ENCODE measurements at regions not wholly inside any gene's neighbourhood (a gene's known extent, or its start where the extent isn't known, plus 50 kb on each side); places are given as distances from the start of the nearest gene placed in this dataset.

- TF ChIP-seq EZH2 (IDR thresholded peaks at IDR 0.05; ENCODE audit: low read depth) (no peak), CTCF (conservative IDR thresholded peaks at IDR 0.05) (no peak)
- H3K4me3 ChIP-seq = no peak overlapping the region
- no TSS peak for BruUV-seq (replicated peaks)
- H3F3A ChIP-seq (ENCODE audit: insufficient read depth, low read depth) = no peaks in the 10 kb centered on the region
- CTCF ChIA-PET = no interaction called here
- POLR2A ChIA-PET (ENCODE audit: unreplicated experiment) = no interaction called here
- no peaks in the 10 kb centered on the region for H3K79me2 ChIP-seq (ENCODE audit: low read depth)
- no peak overlapping the region for H3K27ac ChIP-seq
- no peak for DNase-seq
- no peak overlapping the region for H2AFZ ChIP-seq
- H3K9me3 ChIP-seq (ENCODE audit: insufficient read depth, low read depth) = no peaks in the 10 kb centered on the region
- no peaks in the 10 kb centered on the region for H3K36me3 ChIP-seq (ENCODE audit: low read depth)
- H3K4me2 ChIP-seq = no peak overlapping the region
- H3K4me1 ChIP-seq (replicated peaks; ENCODE audit: insufficient read depth) = no peaks in the 10 kb centered on the region
- intact Hi-C loops (cut with micrococcal nuclease; ENCODE audit: unreplicated experiment) = no loop called here
- no peaks in the 10 kb centered on the region; the same call in 1 of the 2 replicates for H3K27me3 ChIP-seq (ENCODE audit: insufficient read depth, low read depth)
- H3K9me2 ChIP-seq (ENCODE audit: insufficient read depth) = no peaks in the 10 kb centered on the region
- no peaks in the 10 kb centered on the region for H4K20me1 ChIP-seq (ENCODE audit: insufficient read depth)
Observed at GRCh38 chr9:117903453-117903852, 199.2 kb downstream of the TLR4 start.

- DNase-seq = no peak
- no peaks in the 10 kb centered on the region for H3K9me3 ChIP-seq (ENCODE audit: insufficient read depth, low read depth)
- H3F3A ChIP-seq (ENCODE audit: insufficient read depth, low read depth) = no peaks in the 10 kb centered on the region
- H3K4me1 ChIP-seq (replicated peaks; ENCODE audit: insufficient read depth) = no peaks in the 10 kb centered on the region
- H3K4me2 ChIP-seq = no peak overlapping the region
- no peaks in the 10 kb centered on the region for H3K9me2 ChIP-seq (ENCODE audit: insufficient read depth)
- H3K27ac ChIP-seq = no peak overlapping the region
- ChIA-PET POLR2A (ENCODE audit: unreplicated experiment) (no interaction called here), CTCF (no interaction called here)
- H3K4me3 ChIP-seq = no peak overlapping the region
- no peaks in the 10 kb centered on the region for H3K27me3 ChIP-seq (ENCODE audit: insufficient read depth, low read depth)
- no peak overlapping the region for H2AFZ ChIP-seq
- intact Hi-C loops (cut with micrococcal nuclease; ENCODE audit: unreplicated experiment) = no loop called here
- no peaks in the 10 kb centered on the region for H3K79me2 ChIP-seq (ENCODE audit: low read depth)
- no peaks in the 10 kb centered on the region for H3K36me3 ChIP-seq (ENCODE audit: low read depth)
- H4K20me1 ChIP-seq (ENCODE audit: insufficient read depth) = no peaks in the 10 kb centered on the region
- no TSS peak for BruUV-seq (replicated peaks)
- no peak for TF ChIP-seq CTCF (conservative IDR thresholded peaks at IDR 0.05)
- TF ChIP-seq EZH2 (IDR thresholded peaks at IDR 0.05; ENCODE audit: low read depth) = no peak
Observed at GRCh38 chr9:117906763-117907162, 202.6 kb downstream of the TLR4 start.

- no peak for DNase-seq
- Histone ChIP-seq H3K27me3 (ENCODE audit: insufficient read depth, low read depth) (no peaks in the 10 kb centered on the region), H2AFZ (no peak overlapping the region), H3K27ac (no peak overlapping the region), H3K9me2 (ENCODE audit: insufficient read depth) (no peaks in the 10 kb centered on the region), H3K9me3 (ENCODE audit: insufficient read depth, low read depth) (no peaks in the 10 kb centered on the region), H3K79me2 (ENCODE audit: low read depth) (no peaks in the 10 kb centered on the region), H3K36me3 (ENCODE audit: low read depth) (no peaks in the 10 kb centered on the region), H3F3A (ENCODE audit: insufficient read depth, low read depth) (no peaks in the 10 kb centered on the region), H3K4me2 (no peak overlapping the region), H3K4me1 (replicated peaks; ENCODE audit: insufficient read depth) (no peaks in the 10 kb centered on the region), H3K4me3 (no peak overlapping the region), H4K20me1 (ENCODE audit: insufficient read depth) (no peaks in the 10 kb centered on the region)
- TF ChIP-seq EZH2 (IDR thresholded peaks at IDR 0.05; ENCODE audit: low read depth) = no peak
- no peak for TF ChIP-seq CTCF (conservative IDR thresholded peaks at IDR 0.05)
- no TSS peak for BruUV-seq (replicated peaks)
- intact Hi-C loops (cut with micrococcal nuclease; ENCODE audit: unreplicated experiment) = no loop called here
- CTCF ChIA-PET = no interaction called here
- POLR2A ChIA-PET (ENCODE audit: unreplicated experiment) = no interaction called here
Observed at GRCh38 chr9:117907420-117907819, 203.2 kb downstream of the TLR4 start.
